ENCODE measurements at regions not wholly inside any gene's neighbourhood (a gene's known extent, or its start where the extent isn't known, plus 50 kb on each side); places are given as distances from the start of the nearest gene placed in this dataset.
"Not testable (repeated sequence)": the region's sequence is repeated elsewhere in the genome, so short reads cannot be mapped to it uniquely, and the experiment has no call there.

- POLR2A ChIA-PET: no interaction called here
- CTCF ChIA-PET: interaction anchor here (1.3 to 1.8 kb wide), 4 partner anchors 24 to 303 kb away, joined by 3 to 6 read pairs (median 4); no protein-coding TSS in a partner anchor
- TF ChIP-seq CTCF (IDR thresholded peaks at IDR 0.05; ENCODE audit: control extremely low read depth, extremely low read depth, low read depth, missing control alignments): no peak
- DNase-seq (ENCODE audit: extremely low spot score): no peak
Measured at GRCh38 chr7:26085771-26086170, 66.2 kb upstream of the NFE2L3 start.

DNA sequence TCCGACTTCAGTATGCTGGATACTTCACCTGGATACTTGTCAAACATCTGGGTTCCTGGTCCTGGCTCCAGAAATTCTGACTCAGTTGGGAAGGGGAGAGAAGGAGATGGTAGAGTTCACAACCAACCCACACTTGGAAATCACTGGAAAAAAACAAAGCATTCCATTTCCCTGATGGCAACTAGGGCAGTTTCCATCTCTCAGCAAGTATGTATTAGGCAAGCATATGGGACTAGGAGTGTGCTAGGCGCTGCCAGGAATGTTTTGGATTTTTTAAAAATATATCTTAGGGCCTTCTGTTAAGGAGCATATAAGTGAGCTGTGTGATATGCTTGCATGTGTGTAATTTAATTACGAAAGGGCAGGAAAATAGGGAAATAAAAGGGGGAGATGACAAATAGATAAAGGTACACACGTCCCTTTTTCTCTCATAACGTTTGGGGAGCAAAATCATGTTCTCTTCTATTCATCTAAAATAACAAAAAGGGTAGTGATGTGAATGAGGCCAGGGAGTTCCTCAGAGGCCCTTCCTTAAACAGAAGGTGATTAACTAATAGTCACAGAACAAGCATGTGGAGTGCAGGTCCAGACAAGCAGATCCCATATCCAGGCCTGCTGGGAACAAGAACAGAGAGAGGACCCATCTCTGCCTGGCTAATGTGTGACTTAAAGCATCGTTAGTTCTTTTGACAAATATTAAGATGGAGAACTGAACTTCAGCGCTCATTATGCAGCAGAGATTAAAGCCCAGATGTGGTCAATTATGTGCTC lies 64.5 kb upstream of the NFE2L3 start:
- CTCF ChIA-PET: interaction anchor here (1.7 to 7.1 kb wide), 5 partner anchors 23 to 282 kb away, joined by 3 to 57 read pairs (median 6); no protein-coding TSS in a partner anchor
- no peak for DNase-seq (ENCODE audit: extremely low spot score)
- POLR2A ChIA-PET: interaction anchor here (0.6 kb wide), 1 partner anchor 63 kb away, joined by 3 read pairs; no protein-coding TSS in a partner anchor

GRCh38 chr7:26089469-26089868 lies 62.5 kb upstream of the NFE2L3 start:
- CTCF ChIA-PET: interaction anchor here (1.1 to 7.1 kb wide), 10 partner anchors 11 to 280 kb away, joined by 3 to 101 read pairs (median 9); partner anchors contain the start of gene NFE2L3

More for the DNA sequence above, 64.5 kb upstream of the NFE2L3 start:
- TF ChIP-seq CTCF (IDR thresholded peaks at IDR 0.05; ENCODE audit: control extremely low read depth, extremely low read depth, low read depth, missing control alignments): no peak

GRCh38 chr7:26090927-26091519 lies 61.0 kb upstream of the NFE2L3 start:
- POLR2A ChIA-PET: interaction anchor here (2.0 kb wide), 1 partner anchor 97 kb away, joined by 4 read pairs; no protein-coding TSS in a partner anchor
- peak; percentile 54 for DNase-seq (ENCODE audit: extremely low spot score)
- peak; percentile 47 for TF ChIP-seq CTCF (IDR thresholded peaks at IDR 0.05; ENCODE audit: control extremely low read depth, extremely low read depth, low read depth, missing control alignments)

More at GRCh38 chr7:26089469-26089868, 62.5 kb upstream of the NFE2L3 start:
- DNase-seq (ENCODE audit: extremely low spot score); POLR2A ChIA-PET: not testable (repeated sequence)

DNA sequence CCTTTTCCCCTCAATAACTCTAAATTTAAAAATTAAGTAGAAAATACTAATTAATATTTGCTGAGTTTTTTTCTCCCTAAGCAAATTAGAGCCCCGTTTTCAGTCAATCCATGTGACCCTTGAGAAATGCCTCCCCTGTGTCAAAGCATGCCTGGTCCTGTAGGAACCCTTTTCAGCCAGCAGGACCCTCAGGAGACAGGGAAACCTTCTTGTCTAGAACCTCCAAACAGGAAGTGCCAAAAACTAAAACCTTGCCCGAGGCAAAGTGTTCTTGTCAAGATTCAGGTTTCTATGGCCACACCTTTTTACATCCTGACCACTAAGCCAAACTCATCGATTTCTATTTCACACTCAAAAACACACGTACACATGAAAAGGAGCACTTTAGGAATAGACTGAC lies 60.1 kb upstream of the NFE2L3 start:
- POLR2A ChIA-PET: interaction anchor here (2.0 kb wide), 1 partner anchor 96 kb away, joined by 4 read pairs; no protein-coding TSS in a partner anchor
- CTCF ChIA-PET: interaction anchor here (0.9 to 7.1 kb wide), 17 partner anchors 9 to 277 kb away, joined by 3 to 101 read pairs (median 7); partner anchors contain the start of gene NFE2L3
- TF ChIP-seq CTCF (IDR thresholded peaks at IDR 0.05; ENCODE audit: control extremely low read depth, extremely low read depth, low read depth, missing control alignments): no peak
- DNase-seq (ENCODE audit: extremely low spot score): no peak

More at GRCh38 chr7:26090927-26091519, 61.0 kb upstream of the NFE2L3 start:
- CTCF ChIA-PET: interaction anchor here (0.6 to 7.1 kb wide), 57 partner anchors 8 to 1068 kb away, joined by 3 to 101 read pairs (median 4); partner anchors contain the start of gene NFE2L3

DNA sequence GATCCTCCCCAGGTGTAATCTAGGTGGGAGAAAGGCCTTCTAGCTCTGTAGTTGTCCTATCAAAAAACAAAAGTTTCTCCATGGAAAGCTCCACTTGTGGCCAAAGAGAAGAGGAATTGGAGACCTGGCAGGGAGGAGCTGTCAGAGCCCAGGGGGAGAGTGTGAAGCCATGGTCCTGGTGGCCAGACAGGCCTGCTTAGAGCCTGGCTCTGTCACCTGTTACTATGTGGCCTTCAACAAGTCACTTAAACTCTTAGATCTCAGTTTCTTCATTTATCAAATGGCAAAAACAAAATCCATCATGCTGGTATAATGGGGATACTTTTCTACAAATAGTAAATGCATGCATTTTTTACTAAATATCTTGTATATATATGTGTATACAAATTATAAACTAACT lies 59.0 kb upstream of the NFE2L3 start:
- CTCF ChIA-PET: interaction anchor here (1.0 to 7.1 kb wide), 11 partner anchors 8 to 276 kb away, joined by 3 to 101 read pairs (median 4); partner anchors contain the start of gene NFE2L3

More for the DNA sequence above, 59.0 kb upstream of the NFE2L3 start:
- POLR2A ChIA-PET: interaction anchor here (0.6 to 2.0 kb wide), 2 partner anchors 95 to 973 kb away, joined by 3 to 4 read pairs; no protein-coding TSS in a partner anchor
- TF ChIP-seq CTCF (IDR thresholded peaks at IDR 0.05; ENCODE audit: control extremely low read depth, extremely low read depth, low read depth, missing control alignments): no peak
- no peak for DNase-seq (ENCODE audit: extremely low spot score)

Data from GM10248 (cell line).